GM18526 (cell line): ENCODE measurements at regions not wholly inside any gene's neighbourhood (a gene's known extent, or its start where the extent isn't known, plus 50 kb on each side); places are given as distances from the start of the nearest gene placed in this dataset.

Experiments used
- POLR2A ChIP-seq: IDR thresholded peaks from 3 replicates; pipeline ENCODE4 v1.6.1; 2011; ENCODE audit not compliant: insufficient read length; ENCODE audit errors: extremely low read depth

GRCh38 chr10:78938695-78939672 lies 129.8 kb upstream of the ZMIZ1 start:
- TF ChIP-seq POLR2A = no peak

- TF ChIP-seq POLR2A = no peak
Observed at GRCh38 chr10:78942091-78942501, 126.7 kb upstream of the ZMIZ1 start.

- no peak for TF ChIP-seq POLR2A
Observed at GRCh38 chr10:78944723-78945312, 123.9 kb upstream of the ZMIZ1 start.

GRCh38 chr10:78945838-78946237 lies 122.9 kb upstream of the ZMIZ1 start:
- no peak for TF ChIP-seq POLR2A

- no peak for TF ChIP-seq POLR2A
Observed at GRCh38 chr10:78947226-78947625, 121.5 kb upstream of the ZMIZ1 start.

GRCh38 chr10:78947733-78948132 lies 121.0 kb upstream of the ZMIZ1 start:
- TF ChIP-seq POLR2A = no peak

- TF ChIP-seq POLR2A = no peak
Observed at GRCh38 chr10:78948621-78949030, 120.1 kb upstream of the ZMIZ1 start.

- no peak for TF ChIP-seq POLR2A
Observed at GRCh38 chr10:78950656-78951587, 117.8 kb upstream of the ZMIZ1 start.

- no peak for TF ChIP-seq POLR2A
Observed at GRCh38 chr10:78952030-78952429, 116.7 kb upstream of the ZMIZ1 start.

- TF ChIP-seq POLR2A = no peak
Observed at GRCh38 chr10:78952686-78953085, 116.1 kb upstream of the ZMIZ1 start.

- no peak for TF ChIP-seq POLR2A
Observed at GRCh38 chr10:78953113-78953798, 115.5 kb upstream of the ZMIZ1 start.

- no peak for TF ChIP-seq POLR2A
Observed at GRCh38 chr10:78953799-78954297, 114.9 kb upstream of the ZMIZ1 start.

GRCh38 chr10:78954689-78955088 lies 114.1 kb upstream of the ZMIZ1 start:
- no peak for TF ChIP-seq POLR2A

- no peak for TF ChIP-seq POLR2A
Observed at GRCh38 chr10:78955206-78955605, 113.6 kb upstream of the ZMIZ1 start.
